ENCODE measurements at regions not wholly inside any gene's neighbourhood (a gene's known extent, or its start where the extent isn't known, plus 50 kb on each side); places are given as distances from the start of the nearest gene placed in this dataset.

GRCh38 chr3:23038471-23038870 is 164.7 kb upstream of the UBE2E2 start:
- Mint-ChIP-seq H3K4me1 (no peaks in the 10 kb centered on the region), H3K4me3 (no peak overlapping the region), H3K9me3 (peaks cover 0 to 11% (median 6%) of the 10 kb centered on the region in 8 donors), H3K36me3 (no peaks in the 10 kb centered on the region), H3K27ac (no peak overlapping the region), H3K27me3 (no peaks in the 10 kb centered on the region)
- no peaks in the 10 kb centered on the region for H3K27me3 ChIP-seq (ENCODE audit: insufficient read depth, low read length)
- no peaks in the 10 kb centered on the region for H3K36me3 ChIP-seq (ENCODE audit: insufficient read depth, low read length)
- ChIA-PET POLR2A (ENCODE audit: partially characterized antibody) (no interaction called here), CTCF (ENCODE audit: partially characterized antibody) (no interaction called here)
- DNase-seq = no peak
- H3K4me3 ChIP-seq (ENCODE audit: low read length in 2 of 2) = no peak overlapping the region
- H3K4me1 ChIP-seq (ENCODE audit: insufficient read depth, low read length) = no peaks in the 10 kb centered on the region
- no peaks in the 10 kb centered on the region for H3K9me3 ChIP-seq (ENCODE audit: control insufficient read depth in 1 of 2, low read length in 2 of 2)
- H3K27ac ChIP-seq (ENCODE audit: low read depth, low read length) = no peak overlapping the region
- intact Hi-C loops (cut with micrococcal nuclease) = no loop called here

- POLR2A ChIA-PET (ENCODE audit: partially characterized antibody) = no interaction called here
- Mint-ChIP-seq H3K4me1 (no peaks in the 10 kb centered on the region), H3K9me3 (peaks cover 0 to 29% (median 8%) of the 10 kb centered on the region in 8 donors), H3K36me3 (no peaks in the 10 kb centered on the region), H3K27me3 (no peaks in the 10 kb centered on the region), H3K27ac (no peak overlapping the region), H3K4me3 (no peak overlapping the region)
- H3K27ac ChIP-seq (ENCODE audit: low read depth, low read length) = no peak overlapping the region
- CTCF ChIA-PET (ENCODE audit: partially characterized antibody) = no interaction called here
- intact Hi-C loops (cut with micrococcal nuclease) = no loop called here
- H3K36me3 ChIP-seq (ENCODE audit: insufficient read depth, low read length) = no peaks in the 10 kb centered on the region
- H3K9me3 ChIP-seq (ENCODE audit: control insufficient read depth in 1 of 2, low read length in 2 of 2) = no peaks in the 10 kb centered on the region
- no peaks in the 10 kb centered on the region for H3K27me3 ChIP-seq (ENCODE audit: insufficient read depth, low read length)
- H3K4me1 ChIP-seq (ENCODE audit: insufficient read depth, low read length) = no peaks in the 10 kb centered on the region
- no peak for DNase-seq
- H3K4me3 ChIP-seq (ENCODE audit: low read length in 2 of 2) = no peak overlapping the region
These were observed 161.0 kb upstream of the UBE2E2 start for GRCh38 chr3:23041918-23042696.

GRCh38 chr3:23044463-23044862 is 158.7 kb upstream of the UBE2E2 start:
- Mint-ChIP-seq H3K9me3 (peaks cover 2 to 33% (median 13%) of the 10 kb centered on the region in 8 donors), H3K4me3 (no peak overlapping the region), H3K4me1 (no peaks in the 10 kb centered on the region), H3K36me3 (no peaks in the 10 kb centered on the region), H3K27ac (no peak overlapping the region), H3K27me3 (no peaks in the 10 kb centered on the region)
- Histone ChIP-seq H3K27ac (ENCODE audit: low read depth, low read length) (no peak overlapping the region), H3K4me3 (ENCODE audit: low read length in 2 of 2) (no peak overlapping the region), H3K9me3 (ENCODE audit: control insufficient read depth in 1 of 2, low read length in 2 of 2) (no peaks in the 10 kb centered on the region), H3K36me3 (ENCODE audit: insufficient read depth, low read length) (no peaks in the 10 kb centered on the region), H3K4me1 (ENCODE audit: insufficient read depth, low read length) (no peaks in the 10 kb centered on the region), H3K27me3 (ENCODE audit: insufficient read depth, low read length) (no peaks in the 10 kb centered on the region)
- ChIA-PET CTCF (ENCODE audit: partially characterized antibody) (no interaction called here), POLR2A (ENCODE audit: partially characterized antibody) (no interaction called here)
- intact Hi-C loops (cut with micrococcal nuclease) = no loop called here
- no peak for DNase-seq

GRCh38 chr3:23046536-23046935 is 156.6 kb upstream of the UBE2E2 start:
- Mint-ChIP-seq H3K36me3 (no peaks in the 10 kb centered on the region), H3K4me3 (no peak overlapping the region), H3K4me1 (no peaks in the 10 kb centered on the region), H3K27ac (no peak overlapping the region), H3K27me3 (no peaks in the 10 kb centered on the region), H3K9me3 (peaks cover 7 to 33% (median 13%) of the 10 kb centered on the region in 8 donors)
- H3K4me3 ChIP-seq (ENCODE audit: low read length in 2 of 2) = no peak overlapping the region
- ChIA-PET POLR2A (ENCODE audit: partially characterized antibody) (no interaction called here), CTCF (ENCODE audit: partially characterized antibody) (no interaction called here)
- no peaks in the 10 kb centered on the region for H3K27me3 ChIP-seq (ENCODE audit: insufficient read depth, low read length)
- intact Hi-C loops (cut with micrococcal nuclease) = no loop called here
- H3K4me1 ChIP-seq (ENCODE audit: insufficient read depth, low read length) = no peaks in the 10 kb centered on the region
- H3K27ac ChIP-seq (ENCODE audit: low read depth, low read length) = no peak overlapping the region
- H3K9me3 ChIP-seq (ENCODE audit: control insufficient read depth in 1 of 2, low read length in 2 of 2) = no peaks in the 10 kb centered on the region
- no peak for DNase-seq
- H3K36me3 ChIP-seq (ENCODE audit: insufficient read depth, low read length) = no peaks in the 10 kb centered on the region

- Histone ChIP-seq H3K9me3 (ENCODE audit: control insufficient read depth in 1 of 2, low read length in 2 of 2) (no peaks in the 10 kb centered on the region), H3K4me1 (ENCODE audit: insufficient read depth, low read length) (no peaks in the 10 kb centered on the region), H3K27me3 (ENCODE audit: insufficient read depth, low read length) (no peaks in the 10 kb centered on the region), H3K4me3 (ENCODE audit: low read length in 2 of 2) (no peak overlapping the region), H3K27ac (ENCODE audit: low read depth, low read length) (no peak overlapping the region), H3K36me3 (ENCODE audit: insufficient read depth, low read length) (no peaks in the 10 kb centered on the region)
- ChIA-PET POLR2A (ENCODE audit: partially characterized antibody) (no interaction called here), CTCF (ENCODE audit: partially characterized antibody) (no interaction called here)
- no peaks in the 10 kb centered on the region for H3K27me3 Mint-ChIP-seq
- H3K9me3 Mint-ChIP-seq = peaks cover 2 to 16% (median 9%) of the 10 kb centered on the region in 8 donors
- no peak overlapping the region for H3K4me3 Mint-ChIP-seq
- intact Hi-C loops (cut with micrococcal nuclease) = no loop called here
- no peaks in the 10 kb centered on the region for H3K36me3 Mint-ChIP-seq
- H3K27ac Mint-ChIP-seq = no peak overlapping the region
- DNase-seq = no peak
- no peaks in the 10 kb centered on the region for H3K4me1 Mint-ChIP-seq
These were observed 151.6 kb upstream of the UBE2E2 start for GRCh38 chr3:23051240-23052140.

GRCh38 chr3:23052208-23052607 is 150.9 kb upstream of the UBE2E2 start:
- Histone ChIP-seq H3K9me3 (ENCODE audit: control insufficient read depth in 1 of 2, low read length in 2 of 2) (no peaks in the 10 kb centered on the region), H3K4me3 (ENCODE audit: low read length in 2 of 2) (no peak overlapping the region), H3K36me3 (ENCODE audit: insufficient read depth, low read length) (no peaks in the 10 kb centered on the region), H3K27ac (ENCODE audit: low read depth, low read length) (no peak overlapping the region), H3K27me3 (ENCODE audit: insufficient read depth, low read length) (no peaks in the 10 kb centered on the region), H3K4me1 (ENCODE audit: insufficient read depth, low read length) (no peaks in the 10 kb centered on the region)
- Mint-ChIP-seq H3K27me3 (no peaks in the 10 kb centered on the region), H3K4me1 (no peaks in the 10 kb centered on the region), H3K36me3 (no peaks in the 10 kb centered on the region), H3K4me3 (no peak overlapping the region), H3K9me3 (peaks cover 0 to 11% (median 7%) of the 10 kb centered on the region in 8 donors), H3K27ac (no peak overlapping the region)
- intact Hi-C loops (cut with micrococcal nuclease) = no loop called here
- ChIA-PET POLR2A (ENCODE audit: partially characterized antibody) (no interaction called here), CTCF (ENCODE audit: partially characterized antibody) (no interaction called here)
- DNase-seq = no peak

GRCh38 chr3:23052620-23053019 is 150.5 kb upstream of the UBE2E2 start:
- peaks cover 0 to 8% (median 3%) of the 10 kb centered on the region in 8 donors for H3K9me3 Mint-ChIP-seq
- no peaks in the 10 kb centered on the region for H3K36me3 ChIP-seq (ENCODE audit: insufficient read depth, low read length)
- no peaks in the 10 kb centered on the region for H3K9me3 ChIP-seq (ENCODE audit: control insufficient read depth in 1 of 2, low read length in 2 of 2)
- no peaks in the 10 kb centered on the region for H3K27me3 ChIP-seq (ENCODE audit: insufficient read depth, low read length)
- H3K27ac ChIP-seq (ENCODE audit: low read depth, low read length) = no peak overlapping the region
- no peaks in the 10 kb centered on the region for H3K36me3 Mint-ChIP-seq
- H3K4me1 Mint-ChIP-seq = no peaks in the 10 kb centered on the region
- H3K27me3 Mint-ChIP-seq = no peaks in the 10 kb centered on the region
- intact Hi-C loops (cut with micrococcal nuclease) = no loop called here
- ChIA-PET CTCF (ENCODE audit: partially characterized antibody) (no interaction called here), POLR2A (ENCODE audit: partially characterized antibody) (no interaction called here)
- H3K4me3 Mint-ChIP-seq = no peak overlapping the region
- no peaks in the 10 kb centered on the region for H3K4me1 ChIP-seq (ENCODE audit: insufficient read depth, low read length)
- H3K4me3 ChIP-seq (ENCODE audit: low read length in 2 of 2) = no peak overlapping the region
- H3K27ac Mint-ChIP-seq = no peak overlapping the region
- no peak for DNase-seq
